Stimulated activated naive B cell treated with anti-CD40 and anti-IgM and Interleukin-4, amounts not matched to agents 10 μg/mL and 1 μg/mL and 100 μg/mL, for 72 hours (primary cell): ENCODE measurements at regions not wholly inside any gene's neighbourhood (a gene's known extent, or its start where the extent isn't known, plus 50 kb on each side); places are given as distances from the start of the nearest gene placed in this dataset.

Experiments
- ATAC-seq, 2 donors: fragments of 150-1000 bp; cut with Tn5 transposase; replicated peaks; 2 replicates each; pipeline ENCODE4 v1.10.0; 2021; ENCODE audit warnings: moderate library complexity in 1 of 2
- DNase-seq: peaks from one replicate; pipeline ENCODE4 v3.0.0; 2021
- H3K27ac Mint-ChIP-seq: one replicate; pipeline ENCODE4 v1.8.0; 2022; ENCODE audit warnings: mild to moderate bottlenecking, mixed read lengths
- H3K27me3 Mint-ChIP-seq, 2 donors: one replicate each; pipeline ENCODE4 v1.8.0; 2022; ENCODE audit warnings: mixed read lengths in 2 of 2
- H3K36me3 Mint-ChIP-seq, 2 donors: one replicate each; pipeline ENCODE4 v1.8.0; 2022; ENCODE audit warnings: mixed read lengths in 2 of 2, mild to moderate bottlenecking in 1 of 2
- H3K4me1 Mint-ChIP-seq, 2 donors: one replicate each; pipeline ENCODE4 v1.8.0; 2022; ENCODE audit warnings: mixed read lengths in 2 of 2, mild to moderate bottlenecking in 1 of 2
- H3K4me3 Mint-ChIP-seq, 2 donors: one replicate each; pipeline ENCODE4 v1.8.0; 2022; ENCODE audit warnings: mild to moderate bottlenecking in 2 of 2, mixed read lengths in 2 of 2, moderate library complexity in 1 of 2
- H3K9me3 Mint-ChIP-seq, 2 donors: one replicate each; pipeline ENCODE4 v1.8.0; 2022; ENCODE audit warnings: mixed read lengths in 2 of 2, mild to moderate bottlenecking in 1 of 2

DNA sequence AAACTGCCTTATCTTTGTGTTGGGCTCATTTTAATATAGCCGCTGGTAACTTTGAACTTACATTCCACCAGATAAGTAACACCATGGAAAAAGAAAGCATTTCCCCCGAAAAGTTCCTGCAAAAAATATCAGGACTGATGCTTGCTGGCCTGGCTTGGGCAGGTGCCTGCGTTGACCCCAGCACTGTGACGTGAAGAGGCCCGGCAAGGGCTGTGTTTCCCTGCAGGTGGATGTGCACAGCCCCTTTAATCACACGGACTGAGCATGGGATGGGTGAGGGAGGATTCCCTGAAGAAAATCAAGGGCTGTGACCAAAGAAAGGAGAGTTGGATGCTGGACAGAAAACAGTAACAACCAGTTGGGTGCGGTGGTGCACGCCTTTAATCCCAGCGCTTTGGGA, 138.2 kb downstream of the NSG2 start:
- H3K27ac Mint-ChIP-seq, result no peak overlapping the region
- DNase-seq (no peak), ATAC-seq (no peak)
- peaks cover 7% of the 10 kb centered on the region in 2 donors for H3K27me3 Mint-ChIP-seq
- H3K4me1 Mint-ChIP-seq, result no peaks in the 10 kb centered on the region
- no peaks in the 10 kb centered on the region for H3K9me3 Mint-ChIP-seq
- no peaks in the 10 kb centered on the region for H3K36me3 Mint-ChIP-seq
- no peak overlapping the region for H3K4me3 Mint-ChIP-seq

DNA sequence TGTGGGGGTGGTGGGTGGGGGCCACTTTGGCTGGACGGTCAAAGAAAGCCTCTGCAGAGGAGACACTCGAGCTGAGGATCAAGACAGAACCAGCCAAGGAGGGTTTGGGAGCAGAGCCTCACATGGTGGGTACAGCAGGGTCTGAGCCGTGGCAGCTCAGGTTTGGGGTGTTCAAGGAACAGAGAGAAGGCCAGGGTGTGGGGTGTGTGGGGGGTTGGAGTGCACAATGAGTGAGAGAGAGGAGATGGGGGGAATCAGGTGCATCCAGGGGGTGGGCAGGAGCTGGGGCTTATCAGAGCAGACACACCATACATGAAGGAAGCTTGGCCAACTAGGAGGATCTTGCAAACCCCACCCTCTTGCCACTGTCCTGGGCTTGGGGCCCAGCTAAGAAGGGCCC, 140.0 kb downstream of the NSG2 start:
- H3K4me1 Mint-ChIP-seq, result no peaks in the 10 kb centered on the region
- DNase-seq (no peak), ATAC-seq (no peak)
- peaks cover 7% of the 10 kb centered on the region in 2 donors for H3K27me3 Mint-ChIP-seq
- no peaks in the 10 kb centered on the region for H3K9me3 Mint-ChIP-seq
- H3K36me3 Mint-ChIP-seq, result no peaks in the 10 kb centered on the region
- H3K4me3 Mint-ChIP-seq, result no peak overlapping the region
- no peak overlapping the region for H3K27ac Mint-ChIP-seq

DNA sequence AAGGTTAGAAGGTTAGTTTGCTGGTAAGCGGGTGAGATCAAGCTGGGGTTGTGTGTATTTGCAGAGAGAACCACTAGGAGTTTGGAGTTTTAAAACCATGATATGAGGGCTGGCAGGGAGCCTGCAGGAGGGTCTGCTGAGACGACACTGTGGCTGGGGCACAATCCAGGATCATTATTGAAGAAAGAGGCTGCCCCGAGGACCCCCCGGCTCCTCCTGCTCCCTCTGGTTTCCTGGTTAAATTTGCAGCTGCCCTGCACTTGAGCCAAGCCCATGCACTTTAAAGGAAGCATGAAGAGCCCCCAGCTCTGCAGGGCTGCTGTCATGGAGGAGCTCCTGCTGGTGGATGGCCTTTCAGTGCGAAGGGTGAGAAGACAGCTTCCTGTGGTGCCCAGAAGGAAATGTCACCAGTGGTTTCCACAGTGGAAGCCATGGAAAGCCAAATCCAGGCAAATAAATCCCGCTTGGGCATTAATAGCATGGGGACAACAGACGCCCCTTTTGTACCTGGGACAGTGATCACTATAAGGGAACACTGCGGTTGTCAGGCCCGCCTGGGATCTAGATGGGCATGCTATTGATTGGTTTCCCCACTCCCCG, 140.7 kb downstream of the NSG2 start:
- peak overlapping the region; percentile 42 for H3K27ac Mint-ChIP-seq
- H3K9me3 Mint-ChIP-seq, result no peaks in the 10 kb centered on the region
- H3K27me3 Mint-ChIP-seq, result peaks cover 2 to 6% of the 10 kb centered on the region in 2 donors
- no peak for DNase-seq
- no peaks in the 10 kb centered on the region for H3K4me1 Mint-ChIP-seq
- no peak overlapping the region for H3K4me3 Mint-ChIP-seq
- ATAC-seq, result no peak
- H3K36me3 Mint-ChIP-seq, result no peaks in the 10 kb centered on the region

DNA sequence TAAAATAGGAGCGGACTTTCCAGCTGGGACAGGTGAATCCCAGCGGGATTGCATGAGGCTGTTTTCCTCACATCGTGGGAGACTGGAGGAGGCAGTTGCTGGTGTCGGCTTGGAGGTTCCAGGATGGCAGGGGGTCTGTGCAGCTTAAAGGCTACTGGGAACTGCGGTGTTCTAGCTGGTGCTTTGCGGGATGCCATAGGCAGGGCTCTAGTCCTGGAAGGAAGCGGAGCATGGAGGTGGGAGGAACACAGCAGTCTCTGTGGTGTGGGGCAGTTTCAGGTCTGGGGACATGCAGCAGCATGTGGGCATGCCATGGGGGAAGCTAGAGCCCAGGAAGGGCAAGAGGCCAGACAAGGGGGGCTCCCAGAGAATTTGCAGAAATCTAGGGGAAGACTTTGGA, 141.5 kb downstream of the NSG2 start:
- no peaks in the 10 kb centered on the region for H3K9me3 Mint-ChIP-seq
- H3K4me1 Mint-ChIP-seq, result no peaks in the 10 kb centered on the region
- no peak for ATAC-seq
- H3K27ac Mint-ChIP-seq, result no peak overlapping the region
- H3K4me3 Mint-ChIP-seq, result no peak overlapping the region
- DNase-seq, result no peak
- H3K36me3 Mint-ChIP-seq, result no peaks in the 10 kb centered on the region
- peaks cover 2 to 3% of the 10 kb centered on the region in 2 donors for H3K27me3 Mint-ChIP-seq

DNA sequence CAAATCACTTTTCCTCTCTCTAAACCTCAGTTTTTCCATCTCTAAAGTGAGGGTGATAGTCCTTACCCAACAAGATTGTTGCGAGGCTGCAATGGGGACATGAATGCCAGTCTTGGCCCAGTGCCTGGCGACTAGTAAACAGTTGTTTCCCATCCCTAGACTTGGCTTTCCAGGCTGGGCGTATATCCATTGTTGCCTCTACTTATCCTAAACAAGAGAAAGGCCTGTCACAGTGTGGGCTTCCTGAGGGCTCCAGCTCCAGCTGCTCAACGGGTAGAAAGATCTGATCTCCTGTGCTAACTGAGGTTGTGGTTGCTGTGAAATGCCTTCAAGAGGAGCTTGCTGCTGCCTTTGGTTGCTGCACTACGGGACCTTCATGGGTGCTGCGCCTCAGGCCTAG, 142.0 kb downstream of the NSG2 start:
- no peak for DNase-seq
- ATAC-seq, result no peak
- Mint-ChIP-seq H3K4me3 (no peak overlapping the region), H3K4me1 (no peaks in the 10 kb centered on the region), H3K27ac (no peak overlapping the region), H3K9me3 (no peaks in the 10 kb centered on the region), H3K27me3 (peaks cover 3 to 7% of the 10 kb centered on the region in 2 donors), H3K36me3 (no peaks in the 10 kb centered on the region)

DNA sequence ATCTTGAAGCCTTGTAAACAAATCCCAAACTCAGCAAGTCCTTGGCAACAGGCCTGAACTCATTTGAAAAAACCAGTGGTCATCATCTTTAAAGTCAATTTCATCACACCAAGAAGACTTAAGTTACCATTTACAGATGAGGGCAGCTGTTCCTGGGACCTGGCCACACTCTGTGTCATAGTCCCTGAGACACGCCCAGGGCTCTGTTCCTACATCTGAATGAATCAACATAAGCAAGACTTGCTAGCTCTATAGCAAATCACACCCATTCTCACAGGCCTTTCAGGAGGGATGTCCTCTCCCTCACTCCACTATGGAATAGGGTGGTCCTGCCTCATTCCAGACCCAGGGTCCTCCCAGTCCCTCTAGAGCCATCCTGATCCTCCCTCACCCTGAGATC, 142.8 kb downstream of the NSG2 start:
- Mint-ChIP-seq H3K4me3 (no peak overlapping the region), H3K27ac (no peak overlapping the region), H3K4me1 (no peaks in the 10 kb centered on the region), H3K9me3 (no peaks in the 10 kb centered on the region), H3K36me3 (no peaks in the 10 kb centered on the region), H3K27me3 (peaks cover 3 to 7% of the 10 kb centered on the region in 2 donors)
- DNase-seq (no peak), ATAC-seq (no peak)

DNA sequence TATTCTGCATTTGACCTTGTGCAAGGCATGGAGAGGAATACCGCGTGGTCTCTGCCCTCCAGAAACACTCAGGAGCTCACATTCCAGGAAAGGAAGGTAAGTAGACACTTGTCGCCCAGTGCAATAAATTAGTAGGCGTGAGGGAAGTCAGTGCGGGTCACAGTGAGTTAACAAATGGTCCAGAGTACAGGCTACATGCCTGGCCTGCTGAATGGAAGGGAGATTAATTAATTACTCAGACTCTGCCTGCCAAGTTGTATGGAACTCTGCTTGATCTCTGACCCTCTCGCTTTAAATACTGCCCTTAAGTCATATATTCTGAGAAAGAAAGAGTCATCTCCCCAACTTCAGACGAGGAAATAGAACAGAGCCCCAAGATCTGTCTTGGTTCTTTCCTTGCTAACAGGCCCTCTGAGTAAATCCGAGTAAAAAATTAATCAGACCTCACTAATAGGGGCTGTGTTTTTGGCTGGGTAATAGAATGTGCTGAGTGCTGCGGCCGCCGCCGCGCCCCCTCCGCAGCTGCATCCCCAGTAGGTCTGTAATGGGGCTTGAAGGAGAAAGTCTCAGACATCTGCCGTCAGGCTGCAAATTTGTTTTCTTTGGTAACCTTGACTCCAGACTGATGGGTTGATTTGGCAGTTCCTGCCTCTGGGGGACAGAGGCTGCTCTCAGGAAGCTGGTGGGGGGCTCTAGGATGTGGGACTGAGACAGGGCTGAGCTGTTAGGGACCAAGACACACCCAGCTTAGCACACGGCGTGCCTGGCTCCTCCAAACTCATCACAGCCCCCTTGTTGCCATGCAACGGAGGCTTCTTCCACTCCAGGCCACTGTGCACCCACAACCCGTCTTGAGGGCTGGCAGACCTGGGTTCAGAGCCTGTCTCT, 144.4 kb downstream of the NSG2 start:
- no peak for DNase-seq
- Mint-ChIP-seq H3K4me1 (no peaks in the 10 kb centered on the region), H3K36me3 (no peaks in the 10 kb centered on the region), H3K27ac (no peak overlapping the region), H3K4me3 (no peak overlapping the region), H3K27me3 (peaks cover 3 to 7% of the 10 kb centered on the region in 2 donors), H3K9me3 (no peaks in the 10 kb centered on the region)
- ATAC-seq, result no peak

DNA sequence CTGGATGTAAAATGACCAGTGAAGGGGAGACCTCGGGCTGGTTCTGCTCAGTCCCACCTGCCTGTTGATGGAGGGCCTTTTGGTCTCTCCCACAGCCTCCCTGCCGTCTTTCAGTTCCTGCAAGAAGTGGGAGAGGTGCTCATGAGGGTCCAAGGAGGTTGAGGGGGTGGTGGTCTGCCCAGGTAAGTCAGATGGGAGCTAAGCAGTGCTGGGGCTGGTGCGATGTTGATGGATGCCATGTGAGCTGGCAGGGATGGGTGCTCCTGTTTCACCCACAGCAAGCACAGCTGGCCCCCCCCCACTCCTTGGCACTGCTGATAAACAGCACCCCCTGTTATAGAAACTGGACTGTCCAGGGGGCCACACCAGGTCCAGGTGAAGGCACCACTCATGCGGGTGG, 145.6 kb downstream of the NSG2 start:
- H3K36me3 Mint-ChIP-seq, result no peaks in the 10 kb centered on the region
- no peaks in the 10 kb centered on the region for H3K4me1 Mint-ChIP-seq
- no peak overlapping the region for H3K4me3 Mint-ChIP-seq
- H3K9me3 Mint-ChIP-seq, result no peaks in the 10 kb centered on the region
- DNase-seq, result no peak
- ATAC-seq, result no peak
- no peak overlapping the region for H3K27ac Mint-ChIP-seq
- H3K27me3 Mint-ChIP-seq, result peaks cover 0 to 7% of the 10 kb centered on the region in 2 donors

DNA sequence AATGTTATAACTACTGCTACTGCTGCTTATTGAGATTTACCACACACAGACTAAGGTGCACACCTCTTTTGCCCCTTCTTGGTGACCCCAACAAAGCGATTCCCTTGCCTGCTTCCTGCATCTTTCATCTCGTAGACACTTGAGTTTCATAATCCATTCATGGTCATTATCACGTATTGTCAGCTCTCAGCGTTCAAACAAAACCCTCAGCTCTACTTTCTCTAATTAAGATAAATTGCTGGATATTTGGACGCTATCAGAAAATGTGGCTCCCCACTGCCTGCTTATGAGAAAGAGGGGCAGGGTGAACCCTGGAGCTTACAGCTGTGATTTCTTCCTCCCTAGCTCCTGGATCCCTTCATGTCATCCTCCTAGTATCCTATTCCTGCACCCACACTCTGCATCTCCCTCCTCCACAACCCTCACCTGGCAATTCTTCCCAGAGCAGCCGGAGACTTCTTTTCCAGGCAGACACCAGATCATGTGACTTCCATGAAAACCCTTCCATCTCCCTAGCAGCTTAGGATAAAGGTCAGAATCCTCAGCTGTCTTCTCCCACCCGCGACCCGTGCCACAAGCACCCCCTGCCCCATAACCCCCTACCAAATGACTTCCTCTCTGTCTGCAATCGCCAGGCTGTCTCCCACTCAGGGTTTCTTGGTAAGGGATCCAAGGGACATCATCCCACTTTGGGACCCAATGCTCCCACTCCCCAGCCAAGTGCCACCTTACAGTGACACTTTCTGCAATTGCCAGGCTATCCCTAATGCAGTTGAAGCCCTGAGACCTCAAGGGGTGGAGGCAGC, 146.5 kb downstream of the NSG2 start:
- H3K36me3 Mint-ChIP-seq, result no peaks in the 10 kb centered on the region
- H3K4me3 Mint-ChIP-seq, result no peak overlapping the region
- ATAC-seq (no peak), DNase-seq (no peak)
- peaks cover 0 to 7% of the 10 kb centered on the region in 2 donors for H3K27me3 Mint-ChIP-seq
- H3K4me1 Mint-ChIP-seq, result no peaks in the 10 kb centered on the region
- H3K9me3 Mint-ChIP-seq, result no peaks in the 10 kb centered on the region
- no peak overlapping the region for H3K27ac Mint-ChIP-seq

DNA sequence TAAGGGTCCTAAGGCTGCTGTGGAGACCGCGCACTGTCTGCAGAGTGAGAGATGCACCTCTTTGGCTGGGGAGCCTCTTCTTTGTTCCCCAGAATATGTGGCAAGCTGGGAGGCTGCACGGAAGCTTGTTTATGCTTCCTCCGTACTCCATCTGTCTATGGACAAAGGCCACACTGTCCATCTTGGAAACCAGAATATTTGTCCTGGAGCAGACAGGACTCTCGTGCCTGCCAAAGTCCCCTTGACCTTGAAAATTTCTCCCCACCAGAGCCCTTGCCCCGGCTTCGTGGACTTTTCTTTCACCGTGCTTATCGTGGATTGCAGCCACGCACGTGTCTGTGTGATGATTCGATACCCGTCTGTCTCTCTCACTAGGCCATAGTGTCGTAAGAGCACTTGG, 147.4 kb downstream of the NSG2 start:
- H3K4me3 Mint-ChIP-seq, result no peak overlapping the region
- no peaks in the 10 kb centered on the region for H3K9me3 Mint-ChIP-seq
- no peak for DNase-seq
- no peak for ATAC-seq
- no peaks in the 10 kb centered on the region for H3K36me3 Mint-ChIP-seq
- peaks cover 0 to 7% of the 10 kb centered on the region in 2 donors for H3K27me3 Mint-ChIP-seq
- no peaks in the 10 kb centered on the region for H3K4me1 Mint-ChIP-seq
- no peak overlapping the region for H3K27ac Mint-ChIP-seq

DNA sequence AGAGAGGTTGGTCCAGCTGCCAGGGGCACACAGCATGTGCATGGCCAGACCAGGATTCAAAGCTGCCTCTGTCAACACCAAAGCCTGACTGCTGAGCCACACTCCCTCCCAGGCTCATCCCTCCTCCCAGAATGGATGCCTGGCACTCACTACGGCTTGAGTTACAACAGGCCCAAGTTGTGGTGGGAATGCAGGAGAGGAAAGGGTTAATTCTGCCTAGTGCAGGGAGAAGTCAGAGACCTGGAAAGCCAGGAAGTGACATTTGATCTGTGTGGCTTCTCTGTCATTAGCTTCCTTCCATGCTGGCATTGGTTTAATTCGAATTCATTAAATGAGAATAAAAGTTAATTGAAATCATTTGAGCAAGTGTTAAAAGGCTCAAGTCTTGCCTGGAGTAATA, 150.0 kb downstream of the NSG2 start:
- Mint-ChIP-seq H3K27me3 (peaks cover 0 to 7% of the 10 kb centered on the region in 2 donors), H3K4me3 (no peak overlapping the region), H3K27ac (no peak overlapping the region), H3K4me1 (no peaks in the 10 kb centered on the region), H3K9me3 (no peaks in the 10 kb centered on the region), H3K36me3 (no peaks in the 10 kb centered on the region)
- DNase-seq (no peak), ATAC-seq (no peak)

DNA sequence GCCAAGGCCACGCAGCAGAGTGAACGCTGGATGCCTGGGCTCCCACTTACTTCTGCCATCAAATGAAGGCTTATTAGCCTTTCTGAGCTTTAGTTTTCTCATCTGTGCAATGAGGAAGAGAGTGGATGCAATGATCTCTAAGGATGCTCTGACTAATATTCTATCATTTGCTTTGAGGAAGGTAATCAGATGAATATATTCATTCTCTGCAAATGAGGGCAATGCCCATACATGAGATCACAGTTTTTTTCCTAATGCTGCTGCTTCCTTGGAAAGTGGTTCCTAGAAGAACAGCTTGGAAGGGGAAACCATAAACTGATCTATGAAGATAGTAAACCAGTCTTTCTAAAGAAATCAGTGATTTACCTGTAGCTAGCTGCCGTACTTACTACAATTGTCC, 152.4 kb downstream of the NSG2 start:
- DNase-seq (no peak), ATAC-seq (no peak)
- no peak overlapping the region for H3K27ac Mint-ChIP-seq
- no peaks in the 10 kb centered on the region for H3K27me3 Mint-ChIP-seq
- H3K36me3 Mint-ChIP-seq, result no peaks in the 10 kb centered on the region
- H3K9me3 Mint-ChIP-seq, result peaks cover 0 to 6% of the 10 kb centered on the region in 2 donors
- H3K4me3 Mint-ChIP-seq, result no peak overlapping the region
- no peaks in the 10 kb centered on the region for H3K4me1 Mint-ChIP-seq

DNA sequence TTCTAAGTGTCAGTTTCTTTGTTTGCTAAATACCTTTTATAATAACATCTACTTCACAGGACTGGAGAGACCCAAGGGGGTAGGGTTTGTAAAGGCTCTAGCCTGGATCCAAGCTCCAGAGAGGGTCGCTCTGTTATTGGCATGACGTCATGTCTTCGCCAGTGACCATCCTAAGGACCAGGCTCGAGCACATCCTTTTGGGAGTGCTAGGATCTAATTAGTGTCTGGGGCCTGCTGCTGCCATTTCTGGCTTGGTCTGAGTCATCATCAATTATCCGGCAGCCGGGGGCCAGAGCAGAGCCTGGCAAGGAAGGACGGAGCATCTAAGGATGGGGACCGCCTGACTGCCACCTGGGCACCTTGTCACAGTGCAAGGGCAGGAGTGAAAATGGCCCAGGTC, 153.0 kb downstream of the NSG2 start:
- Mint-ChIP-seq H3K4me3 (no peak overlapping the region), H3K27ac (no peak overlapping the region), H3K4me1 (no peaks in the 10 kb centered on the region), H3K27me3 (no peaks in the 10 kb centered on the region), H3K9me3 (peaks cover 0 to 6% of the 10 kb centered on the region in 2 donors), H3K36me3 (no peaks in the 10 kb centered on the region)
- ATAC-seq, result no peak
- DNase-seq, result no peak

DNA sequence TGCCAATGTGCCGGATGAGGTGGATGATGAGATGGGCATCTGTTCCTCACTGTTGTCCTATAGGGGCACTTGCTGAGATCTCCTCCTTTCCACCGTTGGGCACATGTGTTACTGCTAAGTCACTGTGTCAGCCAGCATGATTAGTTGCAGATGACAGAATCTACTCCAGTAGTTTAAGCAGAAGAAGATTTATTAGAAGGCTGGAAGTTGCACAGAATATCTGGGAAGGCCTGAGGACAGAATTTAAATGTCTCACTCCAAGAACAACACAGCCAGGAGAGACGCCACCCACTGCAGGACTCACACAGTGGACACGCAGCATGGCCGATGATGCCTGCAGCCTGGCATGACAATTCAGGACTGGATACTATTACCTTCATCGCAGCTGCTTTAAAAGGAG, 157.5 kb downstream of the NSG2 start:
- H3K27ac Mint-ChIP-seq, result no peak overlapping the region
- DNase-seq (no peak), ATAC-seq (no peak)
- H3K4me3 Mint-ChIP-seq, result no peak overlapping the region
- no peaks in the 10 kb centered on the region for H3K4me1 Mint-ChIP-seq
- H3K36me3 Mint-ChIP-seq, result no peaks in the 10 kb centered on the region
- H3K27me3 Mint-ChIP-seq, result peaks cover 0 to 8% of the 10 kb centered on the region in 2 donors
- H3K9me3 Mint-ChIP-seq, result peaks cover 0 to 9% of the 10 kb centered on the region in 2 donors
